ENCODE measurements at regions not wholly inside any gene's neighbourhood (a gene's known extent, or its start where the extent isn't known, plus 50 kb on each side); places are given as distances from the start of the nearest gene placed in this dataset.

DNA sequence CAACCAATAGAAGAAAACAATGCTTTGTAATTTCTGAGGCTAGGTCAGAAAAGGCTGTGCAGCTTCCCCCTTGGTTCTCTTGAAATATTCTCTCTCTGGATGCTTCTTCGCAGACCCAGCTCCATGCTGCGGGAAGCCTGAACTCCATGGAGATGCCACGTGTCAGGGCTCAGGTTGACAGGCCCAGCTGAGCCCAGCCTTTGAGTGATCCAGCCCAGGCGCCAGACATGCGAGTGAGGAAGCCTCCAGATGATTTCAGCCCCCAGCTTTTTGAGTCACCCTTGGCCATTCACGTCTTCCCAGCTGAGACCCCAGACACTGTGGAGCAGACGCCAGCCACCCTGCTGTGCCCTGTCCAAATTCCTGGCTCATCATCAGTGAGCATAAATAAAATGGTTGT is 378.4 kb upstream of the NRP1 start:
- H3K4me1 ChIP-seq (ENCODE audit: insufficient read depth, low read length, poor library complexity, severe bottlenecking) = no peaks in the 10 kb centered on the region
- no peaks in the 10 kb centered on the region for H3K9me3 ChIP-seq (ENCODE audit: insufficient read depth, low read depth, low read length)
- H3K79me2 ChIP-seq (ENCODE audit: insufficient read depth, low read length) = no peaks in the 10 kb centered on the region
- no peak overlapping the region for H2AFZ ChIP-seq (ENCODE audit: low read length)
- no peaks in the 10 kb centered on the region for H3K27me3 ChIP-seq (ENCODE audit: insufficient read depth, low read length, poor library complexity, severe bottlenecking)
- H3F3A ChIP-seq (ENCODE audit: low read depth) = no peaks in the 10 kb centered on the region
- H3K4me2 ChIP-seq (ENCODE audit: low read depth, low read length, poor library complexity, severe bottlenecking) = no peak overlapping the region
- no peaks in the 10 kb centered on the region for H4K20me1 ChIP-seq (ENCODE audit: insufficient read depth, low read length, poor library complexity, severe bottlenecking)
- H3K9me2 ChIP-seq (replicated peaks; ENCODE audit: low read depth, low read length) = no peaks in the 10 kb centered on the region
- TF ChIP-seq, protein P1, sequence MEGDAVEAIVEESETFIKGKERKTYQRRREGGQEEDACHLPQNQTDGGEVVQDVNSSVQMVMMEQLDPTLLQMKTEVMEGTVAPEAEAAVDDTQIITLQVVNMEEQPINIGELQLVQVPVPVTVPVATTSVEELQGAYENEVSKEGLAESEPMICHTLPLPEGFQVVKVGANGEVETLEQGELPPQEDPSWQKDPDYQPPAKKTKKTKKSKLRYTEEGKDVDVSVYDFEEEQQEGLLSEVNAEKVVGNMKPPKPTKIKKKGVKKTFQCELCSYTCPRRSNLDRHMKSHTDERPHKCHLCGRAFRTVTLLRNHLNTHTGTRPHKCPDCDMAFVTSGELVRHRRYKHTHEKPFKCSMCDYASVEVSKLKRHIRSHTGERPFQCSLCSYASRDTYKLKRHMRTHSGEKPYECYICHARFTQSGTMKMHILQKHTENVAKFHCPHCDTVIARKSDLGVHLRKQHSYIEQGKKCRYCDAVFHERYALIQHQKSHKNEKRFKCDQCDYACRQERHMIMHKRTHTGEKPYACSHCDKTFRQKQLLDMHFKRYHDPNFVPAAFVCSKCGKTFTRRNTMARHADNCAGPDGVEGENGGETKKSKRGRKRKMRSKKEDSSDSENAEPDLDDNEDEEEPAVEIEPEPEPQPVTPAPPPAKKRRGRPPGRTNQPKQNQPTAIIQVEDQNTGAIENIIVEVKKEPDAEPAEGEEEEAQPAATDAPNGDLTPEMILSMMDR (conservative IDR thresholded peaks at IDR 0.05; ENCODE audit: low read length) = no peak
- no peak overlapping the region for H3K9ac ChIP-seq (ENCODE audit: low read depth, low read length, poor library complexity, severe bottlenecking)
- H3K36me3 ChIP-seq (ENCODE audit: insufficient read depth, low read length) = no peaks in the 10 kb centered on the region
- H3K4me3 ChIP-seq (ENCODE audit: low read length, poor library complexity, severe bottlenecking) = no peak overlapping the region

DNA sequence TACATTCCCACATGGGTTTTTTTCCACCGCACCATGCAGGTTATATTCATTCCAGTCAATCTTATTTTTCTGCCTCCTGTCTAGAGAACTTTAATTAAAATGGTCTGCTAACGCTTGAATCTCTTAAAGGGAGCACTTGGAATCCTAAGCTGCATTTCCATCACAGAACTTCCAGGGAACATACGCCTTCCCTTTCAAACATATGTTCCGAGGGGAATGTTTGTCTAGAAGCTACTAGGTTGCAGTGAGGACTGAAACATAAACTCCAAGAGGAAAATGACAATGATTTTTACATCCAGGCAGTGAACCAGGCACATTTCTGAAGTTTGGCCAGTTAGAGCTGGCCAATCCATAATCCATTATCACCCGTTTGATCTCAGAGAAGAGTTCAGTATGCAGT is 375.5 kb upstream of the NRP1 start:
- Histone ChIP-seq H3K9me2 (replicated peaks; ENCODE audit: low read depth, low read length) (no peaks in the 10 kb centered on the region), H3K79me2 (ENCODE audit: insufficient read depth, low read length) (no peaks in the 10 kb centered on the region), H3K4me1 (ENCODE audit: insufficient read depth, low read length, poor library complexity, severe bottlenecking) (no peaks in the 10 kb centered on the region), H3K9ac (ENCODE audit: low read depth, low read length, poor library complexity, severe bottlenecking) (no peak overlapping the region), H3F3A (ENCODE audit: low read depth) (no peaks in the 10 kb centered on the region), H2AFZ (ENCODE audit: low read length) (no peak overlapping the region), H3K4me2 (ENCODE audit: low read depth, low read length, poor library complexity, severe bottlenecking) (no peak overlapping the region), H3K27me3 (ENCODE audit: insufficient read depth, low read length, poor library complexity, severe bottlenecking) (no peaks in the 10 kb centered on the region), H3K36me3 (ENCODE audit: insufficient read depth, low read length) (no peaks in the 10 kb centered on the region), H4K20me1 (ENCODE audit: insufficient read depth, low read length, poor library complexity, severe bottlenecking) (no peaks in the 10 kb centered on the region), H3K9me3 (ENCODE audit: insufficient read depth, low read depth, low read length) (no peaks in the 10 kb centered on the region), H3K4me3 (ENCODE audit: low read length, poor library complexity, severe bottlenecking) (no peak overlapping the region)
- no peak for TF ChIP-seq EZH2phosphoT487 (IDR thresholded peaks at IDR 0.05; ENCODE audit: borderline replicate concordance)
- TF ChIP-seq, protein P1 (conservative IDR thresholded peaks at IDR 0.05; ENCODE audit: low read length) = no peak

DNA sequence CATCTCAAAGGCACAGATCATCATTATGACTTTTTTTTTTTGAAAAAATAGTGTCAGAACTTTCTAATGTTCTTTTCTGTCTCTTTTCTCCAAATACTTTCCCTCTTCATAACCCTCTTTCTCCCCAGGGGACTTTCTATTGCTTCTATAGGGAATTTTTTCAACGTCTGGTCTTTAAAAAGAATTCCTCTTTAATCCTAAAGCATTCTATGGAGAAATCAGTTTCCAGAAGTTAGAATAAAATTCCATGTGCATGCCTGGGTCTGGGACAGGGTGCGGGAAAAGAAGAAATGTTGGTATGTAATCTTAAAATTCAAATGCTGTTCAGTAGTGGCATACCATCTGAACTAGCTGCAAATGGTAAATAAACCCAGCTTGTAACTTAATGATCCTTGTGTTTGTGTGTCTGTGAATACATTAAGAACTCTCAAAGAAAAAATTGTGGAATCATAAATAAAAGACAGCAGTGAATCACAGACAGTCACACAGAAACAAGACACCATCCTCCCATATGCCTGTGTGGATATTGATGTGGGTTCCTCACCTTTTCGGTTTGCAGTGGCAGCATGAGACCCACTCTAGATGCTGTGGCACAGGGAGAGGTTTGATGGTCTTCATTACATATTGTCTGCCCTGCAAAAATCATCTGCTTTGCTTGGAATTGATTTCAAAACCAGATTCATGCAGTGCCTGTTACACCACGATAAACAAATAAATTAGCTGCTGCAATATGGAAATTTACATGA is 374.7 kb upstream of the NRP1 start:
- Histone ChIP-seq H2AFZ (ENCODE audit: low read length) (no peak overlapping the region), H3K4me3 (ENCODE audit: low read length, poor library complexity, severe bottlenecking) (no peak overlapping the region), H3F3A (ENCODE audit: low read depth) (no peaks in the 10 kb centered on the region), H3K27me3 (ENCODE audit: insufficient read depth, low read length, poor library complexity, severe bottlenecking) (no peaks in the 10 kb centered on the region), H3K36me3 (ENCODE audit: insufficient read depth, low read length) (no peaks in the 10 kb centered on the region), H3K4me1 (ENCODE audit: insufficient read depth, low read length, poor library complexity, severe bottlenecking) (no peaks in the 10 kb centered on the region), H3K4me2 (ENCODE audit: low read depth, low read length, poor library complexity, severe bottlenecking) (no peak overlapping the region), H3K9ac (ENCODE audit: low read depth, low read length, poor library complexity, severe bottlenecking) (no peak overlapping the region), H3K79me2 (ENCODE audit: insufficient read depth, low read length) (no peaks in the 10 kb centered on the region), H3K9me3 (ENCODE audit: insufficient read depth, low read depth, low read length) (no peaks in the 10 kb centered on the region), H4K20me1 (ENCODE audit: insufficient read depth, low read length, poor library complexity, severe bottlenecking) (no peaks in the 10 kb centered on the region), H3K9me2 (replicated peaks; ENCODE audit: low read depth, low read length) (no peaks in the 10 kb centered on the region)
- TF ChIP-seq EZH2phosphoT487 (IDR thresholded peaks at IDR 0.05; ENCODE audit: borderline replicate concordance) = no peak
- TF ChIP-seq, protein P1 (conservative IDR thresholded peaks at IDR 0.05; ENCODE audit: low read length) = no peak
